ENCODE measurements at regions not wholly inside any gene's neighbourhood (a gene's known extent, or its start where the extent isn't known, plus 50 kb on each side); places are given as distances from the start of the nearest gene placed in this dataset.

DNA sequence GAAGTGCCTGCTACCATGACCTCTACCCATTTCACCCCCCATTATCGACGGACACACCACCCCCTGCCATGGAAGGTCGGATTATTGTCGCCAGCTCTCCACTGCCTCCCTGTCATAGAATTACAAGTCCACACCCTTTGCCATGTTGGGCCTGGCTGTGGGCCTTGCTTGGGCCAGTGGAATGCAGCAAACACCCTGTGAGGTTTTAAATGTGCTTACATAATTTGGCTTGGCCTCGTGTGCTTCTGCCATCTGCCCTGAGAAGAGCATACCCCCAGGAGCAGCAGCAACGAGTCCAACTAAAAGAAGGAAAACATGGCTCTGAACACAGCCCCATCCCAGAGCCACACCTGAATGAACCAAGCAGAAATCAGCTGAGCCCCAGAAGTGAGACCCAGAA is 94.1 kb upstream of the PRDM11 start:
- H3K4me1 ChIP-seq = no peaks in the 10 kb centered on the region
- H3K4me3 ChIP-seq = no peak overlapping the region
- no peak overlapping the region for H3K27ac ChIP-seq
- no peaks in the 10 kb centered on the region for H3K27me3 ChIP-seq
- H3K9me3 ChIP-seq = no peaks in the 10 kb centered on the region
- DNase-seq (ENCODE audit: low spot score in 2 of 2) = no peak
- TF ChIP-seq, protein P1, sequence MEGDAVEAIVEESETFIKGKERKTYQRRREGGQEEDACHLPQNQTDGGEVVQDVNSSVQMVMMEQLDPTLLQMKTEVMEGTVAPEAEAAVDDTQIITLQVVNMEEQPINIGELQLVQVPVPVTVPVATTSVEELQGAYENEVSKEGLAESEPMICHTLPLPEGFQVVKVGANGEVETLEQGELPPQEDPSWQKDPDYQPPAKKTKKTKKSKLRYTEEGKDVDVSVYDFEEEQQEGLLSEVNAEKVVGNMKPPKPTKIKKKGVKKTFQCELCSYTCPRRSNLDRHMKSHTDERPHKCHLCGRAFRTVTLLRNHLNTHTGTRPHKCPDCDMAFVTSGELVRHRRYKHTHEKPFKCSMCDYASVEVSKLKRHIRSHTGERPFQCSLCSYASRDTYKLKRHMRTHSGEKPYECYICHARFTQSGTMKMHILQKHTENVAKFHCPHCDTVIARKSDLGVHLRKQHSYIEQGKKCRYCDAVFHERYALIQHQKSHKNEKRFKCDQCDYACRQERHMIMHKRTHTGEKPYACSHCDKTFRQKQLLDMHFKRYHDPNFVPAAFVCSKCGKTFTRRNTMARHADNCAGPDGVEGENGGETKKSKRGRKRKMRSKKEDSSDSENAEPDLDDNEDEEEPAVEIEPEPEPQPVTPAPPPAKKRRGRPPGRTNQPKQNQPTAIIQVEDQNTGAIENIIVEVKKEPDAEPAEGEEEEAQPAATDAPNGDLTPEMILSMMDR (IDR thresholded peaks at IDR 0.05) = no peak
- intact Hi-C loops (cut with DNase I) = no loop called here
- H3K36me3 ChIP-seq = no peaks in the 10 kb centered on the region

DNA sequence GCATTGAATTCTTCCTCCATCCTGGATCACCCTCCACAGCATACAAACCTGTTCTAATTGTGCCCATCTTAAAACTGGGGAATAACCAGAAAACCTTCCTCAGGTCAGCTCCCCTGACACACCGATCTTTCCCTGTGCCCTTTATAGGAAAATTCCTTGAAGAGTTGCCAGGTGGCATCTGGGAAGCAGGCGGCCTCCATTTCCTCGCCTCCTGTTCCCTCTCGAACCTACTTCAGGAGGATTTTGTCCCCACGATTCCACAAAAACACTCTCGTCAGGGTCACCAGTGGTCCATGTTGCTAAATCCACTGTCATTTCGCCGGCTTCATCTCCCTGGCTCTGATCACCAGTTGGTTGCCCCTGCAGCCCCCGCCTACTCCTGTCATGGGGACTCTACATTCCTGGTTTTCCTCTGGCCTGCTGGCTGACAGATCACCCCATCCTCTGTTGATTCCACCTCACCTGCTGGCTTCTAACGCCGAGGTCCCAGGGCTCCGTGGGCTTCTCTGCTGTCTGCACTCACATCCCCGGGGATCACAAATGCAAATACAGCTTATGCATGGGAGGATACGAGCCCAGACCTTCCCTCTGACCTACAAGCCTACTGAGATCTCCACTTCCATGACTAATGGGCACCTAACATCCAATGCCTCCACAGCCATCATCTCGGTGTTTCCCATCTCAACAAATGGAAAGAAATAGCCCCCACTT is 92.5 kb upstream of the PRDM11 start:
- no peak for DNase-seq (ENCODE audit: low spot score in 2 of 2)
- H3K4me1 ChIP-seq = no peaks in the 10 kb centered on the region
- TF ChIP-seq, protein P1 (IDR thresholded peaks at IDR 0.05) = no peak

DNA sequence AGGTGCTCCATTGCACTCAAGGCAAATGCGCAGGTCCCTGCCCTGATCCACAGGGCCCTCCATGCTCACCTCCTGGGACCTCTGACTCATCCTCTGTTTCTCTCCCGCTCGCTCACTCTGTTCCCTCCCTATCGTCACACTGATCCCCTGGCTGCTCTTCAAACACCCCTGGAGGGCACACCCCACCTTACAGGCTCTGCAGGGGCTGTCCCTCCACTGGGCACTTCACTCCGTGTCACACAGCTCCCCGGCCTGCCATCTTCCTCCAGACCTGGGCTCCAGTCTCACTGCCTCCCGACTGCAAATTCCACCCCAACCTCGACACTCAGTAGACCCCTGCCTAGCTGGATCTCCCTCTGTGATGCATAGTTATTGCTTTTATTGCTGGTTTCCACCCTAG is 91.5 kb upstream of the PRDM11 start:
- no peaks in the 10 kb centered on the region for H3K9me3 ChIP-seq
- H3K27ac ChIP-seq = no peak overlapping the region
- TF ChIP-seq, protein P1 (IDR thresholded peaks at IDR 0.05) = no peak
- H3K4me1 ChIP-seq = no peaks in the 10 kb centered on the region
- H3K36me3 ChIP-seq = no peaks in the 10 kb centered on the region
- DNase-seq (ENCODE audit: low spot score in 2 of 2) = no peak
- no peak overlapping the region for H3K4me3 ChIP-seq
- intact Hi-C loops (cut with DNase I) = no loop called here
- no peaks in the 10 kb centered on the region for H3K27me3 ChIP-seq

More for the DNA sequence above, 92.5 kb upstream of the PRDM11 start:
- no peak overlapping the region for H3K27ac ChIP-seq
- H3K27me3 ChIP-seq = no peaks in the 10 kb centered on the region
- intact Hi-C loops (cut with DNase I) = no loop called here
- H3K36me3 ChIP-seq = no peaks in the 10 kb centered on the region
- H3K4me3 ChIP-seq = no peak overlapping the region
- H3K9me3 ChIP-seq = no peaks in the 10 kb centered on the region

DNA sequence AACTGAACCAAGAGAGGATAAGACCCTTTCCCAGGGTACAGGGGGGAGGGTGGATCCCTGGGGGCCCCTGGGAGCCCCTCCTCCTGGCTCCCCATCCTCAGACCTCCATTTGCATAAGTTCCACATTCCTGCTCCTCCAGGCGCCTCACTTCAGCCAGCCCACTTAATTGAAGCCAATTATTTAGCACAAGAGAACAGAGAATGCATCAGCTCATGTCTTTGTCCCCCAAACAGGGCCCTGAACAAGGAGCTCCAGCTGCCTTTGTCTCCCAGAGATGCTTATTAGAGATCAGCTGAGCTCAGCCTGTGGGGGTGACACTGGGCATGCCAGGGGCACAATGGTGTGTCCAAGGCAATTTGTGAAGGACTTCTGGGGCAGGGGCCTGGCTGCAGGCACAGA is 89.9 kb upstream of the PRDM11 start:
- no peak for DNase-seq (ENCODE audit: low spot score in 2 of 2)
- TF ChIP-seq, protein P1 (IDR thresholded peaks at IDR 0.05) = no peak
- no peaks in the 10 kb centered on the region for H3K27me3 ChIP-seq

DNA sequence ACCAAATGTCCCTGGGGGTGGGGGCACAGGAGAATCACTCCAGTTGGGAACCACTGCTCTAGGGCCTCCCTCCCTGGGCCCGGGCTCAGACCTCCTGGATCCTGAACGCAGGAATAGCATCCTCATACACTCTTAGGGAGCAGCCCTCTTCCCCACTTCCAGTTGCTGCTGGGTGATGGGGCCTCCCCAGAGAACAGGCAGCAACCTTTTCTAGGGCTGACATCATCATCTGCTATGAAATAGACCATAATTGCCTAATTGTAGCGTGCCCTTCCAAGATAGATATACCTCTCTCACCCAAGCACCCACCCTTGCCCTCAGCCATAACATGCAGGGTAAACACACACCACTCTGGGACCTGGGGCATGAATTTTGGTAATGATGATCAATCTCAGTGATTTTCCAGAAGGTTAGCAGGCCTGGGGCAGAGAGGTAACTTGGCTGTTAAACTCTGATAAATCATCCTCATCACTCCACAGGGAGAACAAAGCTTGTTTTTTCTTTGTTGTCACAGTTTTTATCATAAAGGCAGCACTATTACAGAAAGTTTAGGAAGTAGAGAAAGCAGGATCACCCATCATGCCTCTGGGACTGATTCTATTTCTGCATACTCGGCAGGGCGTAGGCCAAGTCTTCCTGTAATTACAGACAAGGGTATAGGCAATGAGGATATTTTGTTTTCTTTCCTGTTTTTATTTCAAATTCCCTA is 88.3 kb upstream of the PRDM11 start:
- no peak for DNase-seq (ENCODE audit: low spot score in 2 of 2)
- Histone ChIP-seq H3K36me3 (no peaks in the 10 kb centered on the region), H3K4me1 (no peaks in the 10 kb centered on the region), H3K27me3 (no peaks in the 10 kb centered on the region), H3K9me3 (peaks cover 0 to 3% of the 10 kb centered on the region in 2 donors), H3K4me3 (no peak overlapping the region), H3K27ac (no peak overlapping the region)
- intact Hi-C loops (cut with DNase I) = no loop called here
- TF ChIP-seq, protein P1 (IDR thresholded peaks at IDR 0.05) = no peak

More for the DNA sequence above, 89.9 kb upstream of the PRDM11 start:
- Histone ChIP-seq H3K4me1 (no peaks in the 10 kb centered on the region), H3K9me3 (no peaks in the 10 kb centered on the region), H3K4me3 (no peak overlapping the region), H3K36me3 (no peaks in the 10 kb centered on the region), H3K27ac (no peak overlapping the region)
- intact Hi-C loops (cut with DNase I) = no loop called here

Data from ascending aorta (tissue), 2 donors.